ENCODE measurements at regions not wholly inside any gene's neighbourhood (a gene's known extent, or its start where the extent isn't known, plus 50 kb on each side); places are given as distances from the start of the nearest gene placed in this dataset.

DNA sequence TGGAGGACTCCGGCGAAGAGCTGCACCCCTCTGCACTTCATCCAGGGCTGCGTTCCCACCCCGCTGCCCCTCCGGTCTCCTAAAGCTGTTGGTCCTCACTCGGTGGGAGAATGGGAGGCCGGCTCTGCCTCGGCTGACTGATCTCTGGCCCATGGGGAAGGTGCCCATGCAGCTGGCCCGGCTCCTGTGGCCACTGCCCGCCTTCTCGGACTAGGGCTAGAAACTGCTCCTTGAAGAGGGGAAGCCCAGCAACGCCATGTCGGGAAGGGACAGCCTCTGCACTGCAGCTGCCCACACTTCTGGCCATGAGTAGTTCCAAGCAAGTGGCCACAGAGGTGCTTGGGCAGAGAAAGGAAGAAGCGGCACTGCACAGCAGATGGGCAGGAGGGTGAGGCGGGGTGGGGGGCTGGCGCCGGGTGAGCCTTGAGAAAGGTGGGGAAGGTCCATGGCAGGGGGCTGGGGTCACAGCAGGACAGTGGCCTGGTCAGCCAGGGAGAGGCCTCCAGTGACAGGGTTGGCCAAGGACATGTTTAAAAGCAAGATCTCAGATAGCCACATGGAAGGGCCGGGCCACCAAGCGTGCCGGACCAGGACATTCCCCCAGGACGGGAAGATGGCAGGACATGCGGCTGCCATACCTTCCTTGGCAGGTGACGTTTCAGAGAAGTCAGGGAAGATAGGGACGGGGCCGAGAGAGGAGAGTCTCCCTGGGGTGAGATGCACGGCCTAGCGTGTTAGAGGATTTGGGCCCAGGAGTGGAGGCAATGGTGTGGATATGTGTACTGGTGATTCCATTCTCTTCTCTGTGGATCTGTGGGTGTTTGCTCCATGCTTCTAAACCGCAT is 158.8 kb upstream of the HDAC4 start (continued):
- TF ChIP-seq, protein P1, sequence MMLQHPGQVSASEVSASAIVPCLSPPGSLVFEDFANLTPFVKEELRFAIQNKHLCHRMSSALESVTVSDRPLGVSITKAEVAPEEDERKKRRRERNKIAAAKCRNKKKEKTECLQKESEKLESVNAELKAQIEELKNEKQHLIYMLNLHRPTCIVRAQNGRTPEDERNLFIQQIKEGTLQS (IDR thresholded peaks at IDR 0.05) = no peak
- TF ChIP-seq, protein P1 (CRISPR knock-in tag; conservative IDR thresholded peaks at IDR 0.05) = no peak
- no peak for TF ChIP-seq MECOM (CRISPR knock-in tag; IDR thresholded peaks at IDR 0.05)
- no peak for TF ChIP-seq ZNF764 (CRISPR knock-in tag; IDR thresholded peaks at IDR 0.05; ENCODE audit: low read depth)
- no peak for TF ChIP-seq ZNF347 (CRISPR knock-in tag; IDR thresholded peaks at IDR 0.05; ENCODE audit: low read depth)

DNA sequence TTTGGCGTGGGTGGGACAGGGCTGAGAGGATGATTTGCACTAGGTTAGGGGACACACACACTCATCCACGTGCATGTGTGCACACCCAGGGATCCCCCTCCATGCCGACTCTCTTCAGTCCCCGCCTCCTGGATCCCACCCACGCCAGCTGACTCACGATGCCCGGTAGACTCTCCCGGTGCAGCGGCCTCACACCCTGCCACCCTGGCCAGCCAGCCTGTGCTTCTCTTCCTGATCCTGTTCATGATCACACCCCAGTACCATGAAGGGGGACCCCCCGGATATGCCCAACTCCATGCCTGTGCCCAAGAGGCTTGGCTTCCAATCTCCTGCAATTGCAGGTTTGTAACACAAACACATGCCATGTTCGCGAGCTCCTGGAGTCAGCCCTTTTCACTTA is 157.8 kb upstream of the HDAC4 start:
- no peak overlapping the region for H3K4me2 ChIP-seq (ENCODE audit: insufficient read depth, low read length)
- TF ChIP-seq RBM15 (IDR thresholded peaks at IDR 0.05; ENCODE audit: insufficient read depth, low read length) (no peak), EGR1 (conservative IDR thresholded peaks at IDR 0.05) (peak; percentile 45), BRF1 (IDR thresholded peaks at IDR 0.05; ENCODE audit: borderline replicate concordance, extremely low read depth, insufficient read length) (no peak)
- in situ Hi-C loops (cut with MboI) (no loop called here), intact Hi-C loops (cut with micrococcal nuclease) (no loop called here)
- no peak for ATAC-seq
- no peaks in the 10 kb centered on the region for H3K36me3 ChIP-seq (ENCODE audit: control insufficient read depth, insufficient read depth, low read length)
- no peak overlapping the region for H2AFZ ChIP-seq (ENCODE audit: low read depth, low read length)
- H3K27me3 ChIP-seq (ENCODE audit: control insufficient read depth in 2 of 2, insufficient read depth in 2 of 2, low read length in 2 of 2) = peaks cover 16 to 44% of the 10 kb centered on the region in 2 experiments; a peak in 4 of 5 replicates
- no peak overlapping the region for H3K4me3 ChIP-seq
- H4K20me1 ChIP-seq (replicated peaks; ENCODE audit: control insufficient read depth, insufficient read depth, low read length) = no peaks in the 10 kb centered on the region
- ChIA-PET POLR2A (interaction anchor here (0.7 kb wide), 2 partner anchors 18 to 751 kb away, joined by 3 read pairs; no protein-coding TSS in a partner anchor), CTCF (ENCODE audit: low intra/inter-chr PET ratio) (no interaction called here)
- no peaks in the 10 kb centered on the region for H3K9me3 ChIP-seq (replicated peaks; ENCODE audit: control insufficient read depth, insufficient read depth, low read depth, low read length)
- DNase-seq (ENCODE audit: extremely low read depth in 1 of 4, low spot score in 3 of 4) = no peak
- no TSS peak for BruUV-seq (replicated peaks)
- 4% methylated on average over 6 of the region's 12 CpGs for WGBS (ENCODE audit: insufficient coverage, low coverage, missing lambda C conversion rate)
- no peak overlapping the region for H3K27ac ChIP-seq (ENCODE audit: extremely low read depth, low read depth, low read length)
- no peaks in the 10 kb centered on the region for H3K9me1 ChIP-seq (ENCODE audit: control insufficient read depth, insufficient read depth, low read length)
- H3K79me2 ChIP-seq (ENCODE audit: control insufficient read depth, insufficient read depth, low read length) = no peaks in the 10 kb centered on the region
- FAIRE-seq = no peak
- no peak overlapping the region for H3K9ac ChIP-seq (ENCODE audit: insufficient read depth in 1 of 2, low read depth in 2 of 2, low read length in 2 of 2)
- H3K4me1 ChIP-seq (replicated peaks in 1 of 2; ENCODE audit: control insufficient read depth in 2 of 2, insufficient read depth in 2 of 2, low read length in 2 of 2) = peaks cover 0 to 2% of the 10 kb centered on the region in 2 experiments; a peak in 1 of 5 replicates
